SK-N-MC (cell line): ENCODE measurements at regions not wholly inside any gene's neighbourhood (a gene's known extent, or its start where the extent isn't known, plus 50 kb on each side); places are given as distances from the start of the nearest gene placed in this dataset.

Source experiments
- EZH2 ChIP-seq: fragments of 200-600 bp; sonication (generic); IDR thresholded peaks from one replicate; pipeline ENCODE4 v1.6.1; 2017; ENCODE audit warnings: antibody characterized with exemption
- FOXP2 ChIP-seq: optimal IDR thresholded peaks from 2 replicates; pipeline ENCODE3; 2011; ENCODE audit warnings: mild to moderate bottlenecking, moderate library complexity; ENCODE audit not compliant: insufficient read depth; ENCODE audit errors: extremely low read length, control extremely low read depth
- POLR2AphosphoS5 ChIP-seq: IDR thresholded peaks from 2 replicates; pipeline ENCODE4 v1.6.1; 2012; ENCODE audit warnings: mild to moderate bottlenecking, low read depth, low read length, borderline replicate concordance

- TF ChIP-seq POLR2AphosphoS5: no peak
- TF ChIP-seq EZH2: no peak
- no peak for TF ChIP-seq FOXP2
Observed at GRCh38 chr6:146890172-146890571, 291.4 kb downstream of the ADGB start.
